Left ventricle myocardium inferior (tissue), 1 donor: ENCODE measurements at regions not wholly inside any gene's neighbourhood (a gene's known extent, or its start where the extent isn't known, plus 50 kb on each side); places are given as distances from the start of the nearest gene placed in this dataset.

Experiments used
- DNase-seq: peaks from one replicate; pipeline ENCODE4 v3.0.0-alpha.2; 2020
- H3K27ac ChIP-seq: fragments of 200-600 bp; replicated peaks from 2 replicates; pipeline ENCODE4 v1.8.0; 2021
- H3K27me3 ChIP-seq: fragments of 200-600 bp; 2 replicates; pipeline ENCODE4 v1.8.0; 2021; ENCODE audit warnings: low read depth
- H3K36me3 ChIP-seq: fragments of 200-600 bp; 2 replicates; pipeline ENCODE4 v1.8.0; 2021
- H3K4me1 ChIP-seq: fragments of 200-600 bp; 2 replicates; pipeline ENCODE4 v1.8.0; 2021
- H3K4me3 ChIP-seq: fragments of 200-600 bp; 2 replicates; pipeline ENCODE4 v1.8.0; 2021; ENCODE audit warnings: mild to moderate bottlenecking, moderate library complexity
- H3K9me3 ChIP-seq: fragments of 200-600 bp; replicated peaks from 2 replicates; pipeline ENCODE4 v1.8.0; 2021
- CTCF ChIP-seq: fragments of 200-600 bp; IDR thresholded peaks from 2 replicates; pipeline ENCODE4 v1.8.0; 2021; ENCODE audit warnings: antibody characterized with exemption, mild to moderate bottlenecking, borderline replicate concordance
- intact Hi-C: fragments of 100-400 bp; cut with micrococcal nuclease; formaldehyde crosslinking; loops from one replicate; pipeline ENCODE4 v1.11.0; 2022
- donor health status: DM: no; HTN: yes; CAD: no; lungs with severe emphysema.

DNA sequence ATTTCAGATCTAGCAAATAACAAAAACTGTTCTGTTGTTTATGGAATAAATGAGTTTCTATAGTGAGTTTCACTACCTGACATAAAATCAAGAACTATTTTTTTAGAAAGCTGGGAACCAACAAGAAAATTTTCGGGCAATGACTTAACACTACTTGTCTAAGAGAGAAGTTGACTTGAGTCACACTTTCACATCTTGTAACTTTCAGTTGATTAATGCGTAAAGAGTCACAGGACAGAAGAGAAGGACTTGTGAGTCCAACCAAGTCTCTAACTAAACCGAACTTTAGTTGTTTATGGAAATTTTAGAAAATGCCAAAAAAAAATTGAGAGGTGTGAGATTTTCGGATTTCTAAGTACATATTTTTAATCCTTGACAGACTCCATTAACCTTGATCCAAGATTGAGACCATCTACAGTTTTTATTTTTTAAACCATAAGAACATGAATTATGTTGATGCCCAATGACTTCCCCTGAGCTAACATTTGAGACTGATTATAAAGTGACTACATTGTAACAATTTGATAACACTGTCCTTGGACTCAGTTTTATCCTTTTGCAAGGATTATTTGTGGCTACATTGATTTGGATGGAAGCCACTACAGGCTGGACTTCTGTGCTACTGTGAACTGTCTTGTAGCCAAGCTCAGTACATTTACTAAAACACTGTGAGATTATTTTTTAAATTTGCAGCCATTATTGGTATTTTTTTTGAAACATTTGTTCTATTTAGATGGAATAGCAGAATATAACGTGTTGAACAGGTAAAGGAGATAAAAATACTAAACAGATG is 284.0 kb downstream of the PTPRC start:
- Histone ChIP-seq H3K9me3 (no peaks in the 10 kb centered on the region), H3K36me3 (no peaks in the 10 kb centered on the region), H3K27me3 (no peaks in the 10 kb centered on the region), H3K4me3 (no peak overlapping the region), H3K4me1 (peaks cover 34% of the 10 kb centered on the region), H3K27ac (peak overlapping the region; percentile 6)
- no peak for TF ChIP-seq CTCF
- DNase-seq = no peak
- intact Hi-C loops = no loop called here

DNA sequence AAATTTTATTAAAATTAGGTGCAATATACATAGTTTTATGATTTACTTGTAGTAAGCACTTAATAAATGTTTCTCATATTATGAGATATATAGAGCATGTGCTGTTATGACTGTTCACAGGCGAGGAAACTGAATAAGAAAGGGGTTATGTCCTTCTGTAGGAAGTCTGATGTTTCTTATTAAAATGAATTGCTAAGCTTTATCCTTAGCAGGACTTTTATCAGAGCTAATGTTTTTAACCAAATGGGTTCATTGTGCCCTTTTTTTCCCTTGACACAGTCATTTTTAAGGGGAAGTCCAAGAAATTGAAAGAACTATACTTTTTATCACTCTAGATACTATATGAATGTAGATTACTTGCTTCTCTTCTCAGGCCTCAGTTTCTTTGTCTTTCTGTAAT is 285.2 kb downstream of the PTPRC start:
- no peak for TF ChIP-seq CTCF
- H3K27ac ChIP-seq = peak overlapping the region; percentile 5
- H3K9me3 ChIP-seq = no peaks in the 10 kb centered on the region
- no peaks in the 10 kb centered on the region for H3K36me3 ChIP-seq
- H3K4me3 ChIP-seq = no peak overlapping the region
- intact Hi-C loops = no loop called here
- peaks cover 34% of the 10 kb centered on the region for H3K4me1 ChIP-seq
- no peaks in the 10 kb centered on the region for H3K27me3 ChIP-seq
- DNase-seq = no peak

DNA sequence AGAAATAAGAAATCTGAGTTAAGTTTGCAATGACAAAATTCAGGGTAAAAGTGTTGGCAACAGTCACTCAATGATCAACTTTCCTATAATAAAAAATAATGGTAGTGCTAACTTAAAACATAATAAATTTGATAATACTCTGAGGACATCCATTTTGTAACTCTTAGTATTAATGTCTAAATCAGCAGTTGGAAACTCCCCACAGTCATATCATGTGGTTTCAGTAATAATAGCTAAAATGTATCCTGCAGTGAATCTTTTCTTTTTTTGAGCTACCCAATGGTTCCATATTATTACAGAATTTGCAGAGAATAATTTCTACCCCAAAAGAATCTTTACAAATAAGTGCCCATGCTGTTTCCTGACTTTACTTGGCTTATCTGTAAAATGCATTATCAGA is 286.7 kb downstream of the PTPRC start:
- Histone ChIP-seq H3K4me1 (peaks cover 41% of the 10 kb centered on the region), H3K27ac (no peak overlapping the region), H3K9me3 (no peaks in the 10 kb centered on the region), H3K27me3 (no peaks in the 10 kb centered on the region), H3K4me3 (no peak overlapping the region), H3K36me3 (no peaks in the 10 kb centered on the region)
- DNase-seq = no peak
- no peak for TF ChIP-seq CTCF
- intact Hi-C loops = no loop called here

DNA sequence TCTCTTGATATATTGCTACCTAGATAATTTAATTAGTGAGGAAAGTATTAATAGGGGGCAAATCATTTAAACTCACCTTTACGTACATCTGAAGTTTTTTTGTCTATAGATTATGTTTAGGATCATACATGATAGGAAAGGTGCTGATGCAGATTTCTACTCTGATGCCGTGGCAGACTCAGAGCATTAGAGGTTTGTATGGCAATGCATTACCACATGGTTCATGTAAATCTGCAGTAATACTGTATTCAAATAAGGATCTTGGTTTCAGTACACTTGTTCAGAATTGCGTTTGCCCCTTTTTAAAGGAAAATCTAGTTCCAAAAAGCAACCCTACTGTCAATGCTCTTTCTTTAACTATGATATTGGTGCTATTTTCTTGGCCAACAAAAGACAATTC is 288.3 kb downstream of the PTPRC start:
- Histone ChIP-seq H3K4me1 (peaks cover 51% of the 10 kb centered on the region), H3K36me3 (no peaks in the 10 kb centered on the region), H3K27ac (no peak overlapping the region), H3K4me3 (no peak overlapping the region), H3K9me3 (no peaks in the 10 kb centered on the region), H3K27me3 (no peaks in the 10 kb centered on the region)
- intact Hi-C loops = no loop called here
- TF ChIP-seq CTCF = no peak
- no peak for DNase-seq

DNA sequence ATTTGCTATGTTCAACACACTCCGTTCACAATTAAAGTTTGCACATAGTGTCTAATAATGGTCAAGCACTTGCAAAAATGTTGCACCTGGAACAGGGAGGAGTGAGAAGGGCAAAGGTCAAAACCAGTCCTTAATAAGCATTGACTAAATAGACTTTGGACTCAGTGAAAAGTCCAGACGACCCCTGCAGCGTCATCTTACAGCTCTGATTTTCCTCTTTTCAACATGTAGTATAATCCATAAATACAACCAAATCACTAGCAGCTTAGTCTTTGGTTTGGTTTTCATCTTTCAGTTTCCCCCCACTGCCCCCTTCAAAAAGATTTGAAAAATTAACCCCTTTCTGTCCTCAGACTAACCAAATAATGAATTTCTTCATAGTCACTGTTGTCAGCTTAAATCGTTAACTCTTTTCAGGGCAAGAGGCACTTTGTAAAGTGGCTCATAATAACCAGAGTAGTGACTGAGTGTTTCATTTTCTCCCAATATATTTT is 290.3 kb downstream of the PTPRC start:
- Histone ChIP-seq H3K4me1 (peaks cover 55% of the 10 kb centered on the region), H3K27ac (peak overlapping the region; percentile 66), H3K4me3 (peak overlapping the region; percentile 52), H3K9me3 (no peaks in the 10 kb centered on the region), H3K36me3 (no peaks in the 10 kb centered on the region), H3K27me3 (no peaks in the 10 kb centered on the region)
- DNase-seq = no peak
- intact Hi-C loops = no loop called here
- TF ChIP-seq CTCF = no peak
